ENCODE measurements at regions not wholly inside any gene's neighbourhood (a gene's known extent, or its start where the extent isn't known, plus 50 kb on each side); places are given as distances from the start of the nearest gene placed in this dataset.

DNA sequence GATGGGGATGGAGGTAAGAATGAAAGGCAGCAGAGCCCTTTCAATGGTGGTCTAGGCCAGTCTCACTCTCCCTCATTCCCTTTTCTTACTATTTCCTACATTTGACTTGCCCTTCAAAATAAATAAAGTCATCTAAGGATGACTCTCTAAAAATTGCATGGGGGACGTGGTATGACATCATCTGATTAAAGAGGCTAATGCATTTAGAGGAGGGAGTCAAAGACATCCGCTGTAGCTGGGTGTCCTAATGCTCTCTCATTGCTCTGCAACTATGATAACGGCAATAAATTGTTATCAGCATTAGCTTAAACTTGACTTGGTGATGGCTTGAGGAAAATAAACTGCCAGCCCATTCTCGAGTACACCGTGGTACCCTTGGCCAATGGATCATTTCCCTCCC lies 225.6 kb upstream of the PBX1 start:
- no peak for DNase-seq (ENCODE audit: low read depth, low spot score)
- no peak overlapping the region for H3K27ac ChIP-seq

DNA sequence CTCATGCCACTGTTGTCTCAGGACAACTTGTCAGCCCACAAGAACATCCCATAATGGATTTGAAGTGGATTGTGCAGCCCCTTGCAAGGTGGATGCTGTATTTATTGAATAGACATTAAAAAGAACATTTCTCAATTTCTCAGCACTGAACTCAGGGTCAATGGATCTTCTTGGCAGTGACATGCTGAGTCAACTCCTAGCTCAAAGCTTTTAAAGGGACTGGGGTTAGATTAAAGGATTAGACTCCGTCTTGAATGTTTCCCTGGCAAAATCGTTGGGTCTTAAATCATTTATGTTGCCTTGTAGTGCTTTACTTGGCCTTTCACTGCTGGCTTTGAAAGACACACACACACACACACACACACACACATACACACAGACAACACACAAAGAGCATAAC lies 221.6 kb upstream of the PBX1 start:
- DNase-seq (ENCODE audit: low read depth, low spot score), result no peak
- H3K27ac ChIP-seq, result no peak overlapping the region

DNA sequence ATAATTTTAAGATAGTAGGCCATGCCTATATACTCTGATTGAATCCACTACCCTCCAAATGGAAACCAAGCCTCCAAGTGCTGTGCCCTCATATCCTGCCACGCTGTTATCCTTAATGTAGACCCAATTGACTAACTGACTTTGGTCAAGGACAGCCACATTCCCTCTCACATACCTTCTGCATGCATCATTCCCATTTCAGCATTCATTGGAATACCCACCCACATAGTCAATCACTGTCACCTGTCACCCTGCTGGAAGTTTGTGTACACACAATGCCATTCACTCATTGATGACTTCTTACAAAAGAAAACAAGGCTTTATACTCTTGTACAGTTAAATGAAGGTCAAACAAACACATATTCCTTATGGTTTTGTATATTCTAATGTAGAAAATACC lies 221.1 kb upstream of the PBX1 start:
- DNase-seq (ENCODE audit: low read depth, low spot score), result no peak
- no peak overlapping the region for H3K27ac ChIP-seq

DNA sequence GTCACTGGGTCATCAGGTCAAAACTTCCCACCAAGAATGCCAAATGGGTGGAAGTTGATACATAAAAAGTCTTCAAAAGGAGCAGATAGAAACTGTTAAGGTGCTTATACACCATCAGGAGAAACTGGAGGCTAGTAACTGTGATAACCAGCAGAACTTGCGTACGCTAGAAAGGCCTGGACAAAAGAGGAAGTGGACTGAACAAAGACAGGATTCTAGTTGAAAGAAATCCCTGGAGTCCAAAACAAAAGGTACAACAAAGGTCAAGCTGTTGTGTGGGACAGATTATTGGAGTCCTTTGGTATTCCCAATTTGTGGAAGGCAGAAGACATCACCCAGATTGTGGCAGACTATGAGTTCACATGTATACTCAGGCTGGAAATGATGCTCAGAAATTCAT lies 215.8 kb upstream of the PBX1 start:
- DNase-seq (ENCODE audit: low read depth, low spot score), result no peak
- H3K27ac ChIP-seq, result no peak overlapping the region

DNA sequence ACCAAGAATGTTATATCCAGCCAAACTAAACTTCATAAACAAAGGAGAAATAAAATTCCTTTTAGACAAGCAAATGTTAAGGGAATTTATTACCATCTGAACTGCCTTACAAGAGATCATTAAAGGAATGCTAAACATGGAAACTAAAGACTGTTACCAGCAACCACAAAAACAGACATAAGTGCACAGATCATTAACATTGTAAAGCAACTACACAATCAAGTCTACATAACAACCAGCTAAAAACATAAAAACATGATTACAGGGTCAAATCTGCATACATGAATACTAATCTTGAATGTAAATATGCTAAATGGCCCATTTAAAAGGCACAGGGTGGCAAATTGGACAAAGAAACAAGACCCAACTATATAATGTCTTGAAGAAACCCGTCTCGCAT lies 211.0 kb upstream of the PBX1 start:
- H3K27ac ChIP-seq, result no peak overlapping the region
- DNase-seq (ENCODE audit: low read depth, low spot score), result no peak

DNA sequence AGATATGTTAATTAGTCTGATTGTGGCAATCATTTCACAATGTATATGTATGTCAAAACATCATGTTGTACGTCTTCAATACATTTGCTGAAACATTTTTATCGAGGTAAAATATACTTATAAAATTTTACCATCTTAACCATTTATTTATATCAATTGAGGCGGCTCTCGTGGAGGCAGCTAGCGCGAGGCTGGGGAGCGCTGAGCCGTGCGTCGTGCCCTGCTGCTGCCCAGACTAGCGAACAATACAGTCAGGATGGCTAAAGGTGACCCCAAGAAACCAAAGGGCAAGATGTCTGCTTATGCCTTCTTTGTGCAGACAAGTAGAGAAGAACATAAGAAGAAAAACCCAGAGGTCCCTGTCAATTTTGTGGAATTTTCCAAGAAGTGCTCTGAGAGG lies 202.5 kb upstream of the PBX1 start:
- no peak overlapping the region for H3K27ac ChIP-seq
- no peak for DNase-seq (ENCODE audit: low read depth, low spot score)

DNA sequence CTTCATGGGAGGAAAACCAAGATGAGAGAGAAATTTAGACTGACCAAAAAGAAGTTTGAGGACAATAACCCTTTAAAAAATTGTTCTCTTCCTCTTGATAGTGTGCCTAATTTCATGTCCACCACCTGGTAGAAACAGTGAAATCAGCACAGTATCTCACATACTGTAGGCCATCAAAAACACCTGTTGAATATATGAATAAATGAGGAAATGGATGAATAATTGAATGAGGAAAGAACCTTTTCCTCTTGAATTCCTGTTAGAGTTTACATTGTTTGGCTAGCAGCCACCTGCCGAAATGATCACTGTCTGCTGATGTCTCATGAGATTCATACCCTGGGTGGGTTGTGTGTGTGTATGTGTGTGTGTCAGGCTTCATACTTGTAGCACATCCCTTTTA lies 198.7 kb upstream of the PBX1 start:
- no peak overlapping the region for H3K27ac ChIP-seq
- no peak for DNase-seq (ENCODE audit: low read depth, low spot score)

DNA sequence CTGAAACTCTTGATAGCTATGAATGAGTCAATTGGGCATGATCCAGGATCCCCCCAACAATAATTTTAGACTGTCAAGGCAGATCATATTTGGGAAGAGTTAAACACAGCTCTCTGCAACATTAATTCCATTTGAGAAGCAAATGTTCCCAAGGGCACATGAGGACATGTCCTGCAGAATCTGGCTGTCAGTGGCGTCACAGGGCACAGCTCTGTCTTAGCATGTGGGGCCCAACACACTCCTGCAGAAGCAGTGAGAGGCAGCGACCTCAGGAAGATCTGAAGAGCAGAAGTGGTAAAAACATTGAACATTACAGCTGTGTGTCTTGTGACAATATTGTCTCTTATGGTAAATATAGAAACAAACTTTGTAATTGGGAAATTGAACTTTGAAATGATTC lies 197.1 kb upstream of the PBX1 start:
- no peak for DNase-seq (ENCODE audit: low read depth, low spot score)
- no peak overlapping the region for H3K27ac ChIP-seq

DNA sequence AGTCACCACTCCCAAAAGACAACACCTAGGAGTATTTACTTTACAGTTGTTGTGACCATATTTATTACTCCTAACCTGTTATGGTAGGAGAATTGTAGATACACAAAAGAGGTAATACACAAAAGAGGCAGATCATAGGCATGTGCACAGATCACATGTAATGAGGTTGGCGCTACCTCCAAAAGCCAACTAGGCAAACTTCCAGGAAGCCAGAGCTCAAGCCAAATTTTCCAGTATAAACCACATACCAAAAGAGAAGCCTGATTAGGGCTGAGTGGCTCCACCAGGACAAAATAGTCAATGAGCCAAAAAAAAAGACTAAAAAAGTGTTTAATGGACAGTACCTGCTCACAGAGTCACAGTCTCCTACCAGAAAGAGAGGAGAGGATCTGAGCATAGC lies 195.0 kb upstream of the PBX1 start:
- no peak overlapping the region for H3K27ac ChIP-seq
- no peak for DNase-seq (ENCODE audit: low read depth, low spot score)

DNA sequence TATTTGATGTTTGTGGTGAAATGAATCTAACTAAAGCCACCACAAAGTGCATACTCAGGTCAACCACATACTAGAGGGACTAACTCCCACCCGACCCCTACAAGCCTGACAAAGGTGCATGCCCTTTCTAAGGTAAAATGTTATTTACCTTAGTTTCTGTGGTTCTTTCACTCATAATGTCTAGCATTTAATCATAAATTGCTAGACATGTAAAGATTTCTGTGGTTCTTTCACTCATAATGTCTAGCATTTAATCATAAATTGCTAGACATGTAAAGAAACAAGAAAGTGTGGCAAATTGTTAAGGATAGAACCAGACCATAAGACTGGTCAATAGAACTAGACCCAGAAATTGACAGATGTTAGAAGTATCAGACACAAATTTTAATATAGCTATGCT lies 193.0 kb upstream of the PBX1 start:
- no peak for DNase-seq (ENCODE audit: low read depth, low spot score)
- H3K27ac ChIP-seq, result no peak overlapping the region

DNA sequence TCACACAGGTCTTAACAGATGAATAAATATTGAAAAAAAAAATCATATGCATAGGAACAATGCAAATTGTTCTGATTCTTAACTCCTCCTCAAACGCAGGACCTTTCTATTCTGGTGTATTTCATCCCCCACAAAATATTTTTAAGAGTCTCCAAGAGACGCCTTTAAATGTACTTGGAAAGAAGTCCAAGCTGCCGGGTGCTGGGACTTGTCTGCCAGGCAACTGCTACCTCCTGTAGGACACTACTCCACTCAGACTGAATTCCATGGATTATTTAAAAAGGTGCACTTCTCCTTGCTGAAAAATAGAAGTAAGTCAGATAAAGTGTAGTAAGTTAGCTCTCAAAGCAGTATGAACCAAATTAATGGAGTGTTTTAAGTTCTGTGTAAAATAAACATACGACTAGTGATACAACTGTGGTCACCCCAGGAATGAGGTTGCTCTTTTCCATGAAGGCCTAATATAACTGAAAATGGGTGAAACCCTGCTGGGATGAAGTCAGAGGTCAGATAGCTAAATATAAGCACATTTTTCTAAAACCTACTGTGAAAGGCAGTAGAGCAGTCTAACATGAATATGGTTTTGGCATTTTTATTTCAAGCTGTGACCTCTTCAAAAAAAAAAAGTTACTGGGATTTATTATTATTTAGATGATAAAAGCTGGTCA lies 189.2 kb upstream of the PBX1 start:
- no peak for DNase-seq (ENCODE audit: low read depth, low spot score)
- no peak overlapping the region for H3K27ac ChIP-seq

DNA sequence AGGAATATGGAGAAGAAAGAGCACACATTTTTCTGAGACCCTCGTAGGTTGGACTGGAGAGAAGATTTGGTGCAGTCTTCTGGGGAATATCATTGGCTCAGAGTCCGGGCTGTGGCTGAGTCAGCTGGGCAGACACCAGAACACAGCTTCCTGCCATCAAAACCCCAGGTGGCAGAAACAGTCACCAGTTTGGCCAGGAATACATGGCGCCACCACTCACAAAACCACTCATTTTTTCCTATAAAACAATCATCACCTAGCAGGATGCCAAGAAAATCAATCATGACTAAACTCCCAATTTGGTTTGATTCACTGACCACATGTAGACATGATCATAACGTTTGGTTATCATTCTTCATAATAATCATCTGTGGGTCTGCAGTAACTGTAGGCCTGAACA lies 178.1 kb upstream of the PBX1 start:
- no peak overlapping the region for H3K27ac ChIP-seq
- DNase-seq (ENCODE audit: low read depth, low spot score), result no peak

DNA sequence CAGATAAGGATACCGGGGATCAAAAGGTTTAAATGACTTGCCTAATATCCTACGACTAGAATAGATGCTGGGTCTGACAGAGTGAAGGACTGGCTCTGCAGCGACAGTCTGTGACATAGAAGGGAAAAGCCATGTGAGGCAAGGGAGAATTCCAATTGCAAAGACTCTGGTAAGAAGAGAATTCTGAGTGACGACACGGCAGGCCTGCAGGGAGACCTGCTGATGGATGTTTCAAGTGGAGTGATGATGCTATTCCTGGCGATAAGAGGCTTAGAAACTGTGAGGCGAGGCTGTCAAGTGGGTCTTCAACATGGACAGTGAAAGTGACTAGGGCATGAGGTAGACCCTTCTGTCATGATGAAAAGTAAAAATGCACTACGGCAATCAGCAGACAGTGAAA lies 176.6 kb upstream of the PBX1 start:
- H3K27ac ChIP-seq, result no peak overlapping the region
- DNase-seq (ENCODE audit: low read depth, low spot score), result no peak

DNA sequence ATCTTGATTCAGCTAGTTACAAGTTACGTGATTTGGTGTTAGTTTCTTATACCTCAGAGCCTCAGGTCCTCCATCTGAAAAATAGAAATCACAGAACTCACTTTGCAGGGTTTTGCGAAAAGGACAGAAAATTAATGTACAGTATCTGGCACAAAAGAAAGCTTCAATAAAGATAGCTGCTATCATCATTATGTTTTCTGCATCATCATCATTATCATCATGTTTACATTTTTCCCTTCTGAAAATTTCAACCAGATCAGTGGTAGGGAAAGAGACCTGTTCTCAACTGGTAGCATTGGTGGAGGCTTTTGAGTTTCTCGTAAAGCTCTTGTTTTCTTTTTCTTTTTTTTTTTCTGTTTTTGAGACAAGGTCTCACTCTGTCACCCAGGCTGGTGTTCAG lies 174.7 kb upstream of the PBX1 start:
- no peak for DNase-seq (ENCODE audit: low read depth, low spot score)
- H3K27ac ChIP-seq, result no peak overlapping the region

DNA sequence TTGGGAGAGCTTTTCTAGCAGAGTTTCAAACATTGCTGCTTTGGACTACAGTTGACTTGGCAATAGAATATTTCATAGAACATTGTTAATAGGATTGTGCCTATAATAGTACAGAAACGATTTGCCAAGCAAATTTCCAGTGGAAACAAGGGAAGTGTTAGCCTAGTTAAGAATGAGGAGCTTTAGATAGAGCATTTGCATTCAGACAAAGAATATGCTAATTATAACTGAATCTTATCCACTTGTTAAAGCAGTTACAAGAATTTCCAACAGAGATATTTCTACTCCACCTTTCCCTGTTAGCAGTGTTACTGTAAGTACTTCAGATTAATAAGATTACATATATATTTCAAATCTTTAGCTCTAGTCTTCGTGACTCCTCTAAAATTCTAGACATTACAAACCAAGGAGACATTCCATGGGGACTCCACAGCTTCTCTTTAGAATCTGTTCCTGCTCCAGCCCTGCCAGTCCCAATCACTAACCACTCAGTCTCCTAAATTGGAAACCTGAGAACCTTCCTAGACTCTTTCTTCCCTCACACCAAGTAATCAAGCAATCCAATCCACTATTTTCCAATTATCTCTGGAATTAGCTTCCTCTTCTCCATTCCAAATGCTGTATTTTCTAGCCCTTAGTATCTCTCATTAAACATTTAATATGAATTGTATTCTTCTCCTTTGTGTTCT lies 141.8 kb upstream of the PBX1 start:
- no peak for DNase-seq (ENCODE audit: low read depth, low spot score)
- no peak overlapping the region for H3K27ac ChIP-seq

DNA sequence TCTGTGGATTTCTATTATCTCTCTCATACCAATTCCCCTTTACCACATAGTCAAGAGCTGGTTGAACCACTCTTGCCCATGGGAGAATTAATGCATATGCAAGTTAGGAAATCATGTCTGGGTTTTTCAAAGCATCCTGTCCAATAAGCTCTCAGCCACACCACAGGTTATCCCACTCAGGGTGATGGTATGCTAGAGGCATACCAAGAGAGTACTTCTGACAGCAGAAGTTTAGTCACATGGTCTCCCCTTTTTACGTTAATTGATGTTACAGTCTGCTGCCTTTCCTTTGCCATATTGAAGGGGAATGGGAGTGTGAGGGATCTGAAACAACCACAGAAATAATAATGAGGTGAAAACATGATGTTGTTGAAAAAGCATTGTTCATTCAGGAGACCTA lies 135.8 kb upstream of the PBX1 start:
- peak; percentile 1 for DNase-seq (ENCODE audit: low read depth, low spot score)
- no peak overlapping the region for H3K27ac ChIP-seq

DNA sequence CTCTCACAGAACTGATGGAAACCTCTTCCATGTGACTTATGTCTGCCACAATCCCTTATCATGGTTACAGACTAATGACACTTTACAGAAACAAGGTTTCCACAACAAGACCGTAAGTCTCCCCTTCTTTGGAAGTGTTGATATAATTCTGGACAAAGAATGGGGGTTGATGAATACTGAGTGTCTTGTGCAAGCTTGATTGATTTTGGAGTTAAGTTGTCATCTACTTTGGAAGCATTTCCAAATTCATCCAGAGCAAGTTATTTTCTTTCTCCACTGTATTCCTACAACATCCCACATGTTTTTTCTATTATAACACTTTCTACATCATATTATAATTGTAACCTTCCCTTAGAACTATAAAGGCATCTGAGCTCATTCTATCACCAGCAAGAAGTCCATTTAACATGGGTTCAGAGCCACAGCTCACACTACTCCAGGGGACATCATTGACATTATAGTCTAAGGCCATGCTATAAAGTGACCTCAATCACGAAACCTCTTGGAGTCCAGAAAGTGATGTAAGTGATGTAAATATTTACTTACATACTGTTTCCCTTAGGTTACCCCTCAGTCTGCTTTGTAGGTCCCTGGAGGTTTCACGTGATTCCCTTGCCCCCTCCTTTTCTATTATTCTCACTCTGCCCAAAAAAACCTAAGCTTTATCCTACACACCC lies 125.7 kb upstream of the PBX1 start:
- DNase-seq (ENCODE audit: low read depth, low spot score), result no peak
- H3K27ac ChIP-seq, result no peak overlapping the region

DNA sequence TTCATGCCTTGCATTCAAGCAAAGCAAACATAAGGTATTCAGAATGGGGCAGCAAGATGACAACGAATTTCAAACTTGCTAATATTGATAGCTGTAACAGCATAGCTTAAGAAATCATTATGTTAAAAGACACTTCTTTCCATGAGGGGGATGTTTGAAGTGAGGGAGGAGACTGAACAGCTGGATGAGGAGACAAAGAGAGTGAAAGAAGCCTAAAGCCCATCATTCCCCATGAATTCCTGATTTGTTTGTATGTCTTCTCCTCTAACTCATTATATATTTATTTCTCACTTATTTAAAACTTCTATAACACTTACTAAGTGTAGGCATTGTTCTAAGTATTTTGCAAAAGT lies 125.2 kb upstream of the PBX1 start:
- no peak overlapping the region for H3K27ac ChIP-seq
- no peak for DNase-seq (ENCODE audit: low read depth, low spot score)

DNA sequence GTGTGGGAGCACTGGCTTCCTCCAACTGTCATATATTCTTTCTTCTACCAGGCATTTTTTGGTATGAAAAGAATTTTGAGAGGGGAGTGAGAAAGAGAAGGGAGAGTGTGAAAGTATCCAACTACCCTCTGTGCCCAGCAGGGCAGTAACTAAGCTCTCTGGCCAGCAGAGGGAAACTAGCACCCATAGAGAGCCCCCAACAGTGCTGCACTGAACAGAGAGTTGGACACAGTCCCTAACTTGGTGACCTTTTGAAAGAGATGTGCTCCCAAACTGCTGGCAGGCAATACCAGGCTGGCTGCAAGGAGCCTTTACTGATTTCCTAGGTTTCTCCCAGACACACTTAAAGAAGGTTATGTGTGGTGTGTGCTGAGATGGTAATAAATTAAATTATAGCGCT lies 118.8 kb upstream of the PBX1 start:
- DNase-seq (ENCODE audit: low read depth, low spot score), result no peak
- H3K27ac ChIP-seq, result no peak overlapping the region

DNA sequence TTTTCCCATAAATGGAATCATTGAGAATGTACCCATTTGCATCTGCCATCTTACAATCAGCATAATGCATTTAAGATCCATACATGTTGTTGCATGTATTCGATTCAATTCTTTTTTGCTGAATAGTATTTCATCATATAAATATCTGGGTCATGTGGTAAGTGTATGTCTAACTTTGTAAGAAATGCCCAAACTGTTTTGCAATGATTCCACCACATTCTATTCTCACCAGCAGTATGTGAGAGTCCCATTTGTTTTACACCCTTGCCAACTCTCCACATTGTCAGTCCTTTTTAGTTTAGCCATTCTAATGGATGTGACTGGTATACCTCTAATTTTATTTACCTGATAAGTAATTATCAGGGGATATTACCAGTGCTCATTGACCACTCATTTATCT lies 115.8 kb upstream of the PBX1 start:
- no peak overlapping the region for H3K27ac ChIP-seq
- DNase-seq (ENCODE audit: low read depth, low spot score), result no peak

DNA sequence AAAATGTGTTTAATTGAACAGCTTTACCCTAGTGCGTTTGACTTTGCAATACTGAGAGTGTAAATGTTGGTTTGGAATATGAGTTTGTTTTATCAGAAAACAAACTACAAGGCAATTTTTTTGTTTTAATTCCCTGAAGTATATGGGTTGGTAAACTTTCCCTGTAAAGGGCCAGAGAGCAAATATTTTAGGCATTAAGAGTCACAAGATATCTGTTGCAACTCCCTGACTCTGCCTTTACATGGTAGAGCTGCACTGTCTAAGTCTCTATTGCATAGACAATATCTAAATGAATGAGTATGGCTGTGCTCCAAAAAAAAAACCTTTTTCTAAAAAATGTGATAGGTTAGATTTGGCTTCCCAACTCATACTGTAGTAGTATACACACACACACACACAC lies 115.1 kb upstream of the PBX1 start:
- no peak overlapping the region for H3K27ac ChIP-seq
- no peak for DNase-seq (ENCODE audit: low read depth, low spot score)

DNA sequence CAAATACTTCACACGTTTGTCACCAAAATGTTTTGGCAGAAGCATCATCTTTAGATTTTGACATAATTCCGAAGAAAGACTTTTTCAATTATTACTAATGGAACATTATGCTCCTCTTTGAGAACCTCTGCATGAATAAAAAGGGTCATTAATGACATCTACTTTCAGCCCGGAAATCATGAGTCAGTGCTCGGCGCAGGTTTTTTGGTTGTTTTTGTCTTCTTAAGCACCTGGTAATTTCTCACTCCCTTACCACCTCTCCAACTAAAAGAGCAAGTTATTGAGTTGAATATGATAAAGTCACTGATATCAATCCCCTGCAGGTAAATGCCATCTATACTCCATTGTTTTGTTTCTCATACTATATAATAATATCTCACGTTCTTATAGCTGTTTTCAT lies 113.0 kb upstream of the PBX1 start:
- no peak for DNase-seq (ENCODE audit: low read depth, low spot score)
- H3K27ac ChIP-seq, result no peak overlapping the region

Measured in epithelial cell of prostate (primary cell).